Non-pigmented ciliary epithelial cell (primary cell): ENCODE measurements at regions not wholly inside any gene's neighbourhood (a gene's known extent, or its start where the extent isn't known, plus 50 kb on each side); places are given as distances from the start of the nearest gene placed in this dataset.

Experiments
- DNase-seq: peaks from one replicate; pipeline ENCODE4 v3.0.0-alpha.2; 2010; ENCODE audit warnings: low read depth

DNA sequence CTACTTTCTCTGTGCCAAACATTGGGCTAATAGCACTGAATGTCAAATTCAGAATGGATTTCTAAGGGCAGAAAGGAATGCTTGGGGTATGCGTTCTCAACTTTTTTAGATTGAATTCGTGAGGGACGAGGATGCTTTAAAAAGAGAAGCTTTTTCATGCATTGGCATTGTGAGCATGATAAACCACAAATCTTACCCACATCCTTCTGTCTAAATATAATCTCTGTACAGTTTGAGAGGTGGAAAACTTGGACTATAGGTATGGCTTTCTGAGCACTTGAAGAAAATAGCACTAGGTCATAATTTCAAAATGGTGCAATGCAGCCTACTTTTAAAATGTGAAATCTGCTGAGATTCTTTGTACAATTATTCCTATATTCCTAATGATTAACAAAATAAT, 71.4 kb upstream of the HHIP start:
- DNase-seq: no peak

DNA sequence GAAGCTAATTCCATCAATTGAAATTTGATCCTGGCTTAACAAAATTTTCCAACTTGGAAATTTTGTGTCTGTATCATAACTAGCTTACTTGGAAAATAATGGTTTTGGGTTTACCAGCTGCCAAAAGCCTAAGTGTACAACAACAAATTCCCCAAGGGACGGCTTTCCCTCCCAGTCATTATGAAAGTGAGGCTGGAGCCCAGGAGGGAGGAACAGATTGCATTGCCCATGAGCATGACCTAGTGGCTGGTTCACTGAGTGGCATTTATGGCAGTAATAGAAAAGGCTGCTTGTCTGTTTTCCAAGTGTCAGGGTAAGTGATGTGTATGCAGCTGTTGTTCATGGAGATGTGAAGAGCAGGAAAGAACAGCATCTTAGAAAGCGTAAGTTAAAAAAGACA, 70.8 kb upstream of the HHIP start:
- DNase-seq: no peak

DNA sequence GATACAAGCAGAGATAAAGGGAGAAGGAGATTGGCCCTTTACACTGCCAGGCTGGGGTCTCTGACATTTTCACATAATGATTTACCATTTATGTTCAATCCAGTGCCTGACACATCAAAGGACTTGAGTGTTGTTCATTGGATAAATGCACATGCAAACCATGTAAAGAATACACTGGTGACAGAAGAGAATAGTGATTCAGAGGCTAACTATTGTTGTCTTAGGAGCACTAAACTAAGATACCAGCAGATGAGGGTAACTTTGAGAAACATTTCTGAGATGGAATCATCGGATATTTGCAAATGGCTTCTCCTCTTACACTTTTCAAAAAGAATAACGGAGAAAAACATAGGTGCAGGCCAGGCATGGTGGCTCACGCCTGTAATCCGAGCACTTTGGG, 67.3 kb upstream of the HHIP start:
- DNase-seq: no peak

DNA sequence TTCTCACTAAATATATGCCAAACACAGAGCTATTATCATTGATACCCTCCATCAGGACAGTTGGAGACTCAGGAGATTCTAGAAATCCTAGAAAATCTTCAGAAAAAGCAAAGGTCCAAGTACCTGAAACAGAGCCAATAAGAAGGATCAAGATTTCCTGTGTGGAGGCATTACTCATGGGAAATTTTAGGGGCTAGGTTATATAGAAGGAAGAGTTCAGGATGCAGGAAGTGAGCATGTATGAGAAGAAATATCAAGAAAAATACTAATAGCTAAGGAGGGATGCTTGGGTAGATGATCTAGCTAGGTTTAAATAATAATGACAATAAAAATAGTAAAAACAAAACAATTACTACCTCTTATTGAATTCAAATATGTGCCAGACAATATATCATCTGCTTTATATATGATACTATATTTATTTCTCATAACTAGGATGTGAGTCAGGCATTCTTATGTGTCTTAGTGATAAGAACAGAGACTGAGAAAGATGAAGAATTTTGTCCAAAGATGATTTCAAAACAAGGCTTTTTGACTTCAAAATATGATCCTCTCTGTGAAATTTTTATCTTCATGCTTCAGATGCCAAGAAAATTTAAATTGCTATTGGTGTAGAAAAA, 66.4 kb upstream of the HHIP start:
- no peak for DNase-seq

DNA sequence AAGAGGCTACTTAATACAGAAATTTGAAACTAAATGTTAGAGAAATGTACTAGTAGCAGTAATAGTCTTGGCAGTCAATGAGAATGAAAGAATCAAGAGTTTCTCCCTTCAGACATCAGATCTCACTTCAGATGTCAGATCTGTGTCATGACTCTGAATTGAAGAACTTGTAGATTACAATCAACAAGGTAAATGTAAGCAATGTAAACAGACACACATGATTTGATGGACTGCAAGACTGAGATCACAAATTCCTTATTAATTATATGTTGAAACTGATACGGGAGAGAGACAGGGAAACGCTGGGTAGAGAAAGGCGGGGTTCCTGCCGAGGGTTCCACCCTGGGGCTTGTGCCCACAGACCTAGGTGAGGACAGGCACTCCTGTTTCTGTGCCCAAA, 65.5 kb upstream of the HHIP start:
- DNase-seq: no peak

DNA sequence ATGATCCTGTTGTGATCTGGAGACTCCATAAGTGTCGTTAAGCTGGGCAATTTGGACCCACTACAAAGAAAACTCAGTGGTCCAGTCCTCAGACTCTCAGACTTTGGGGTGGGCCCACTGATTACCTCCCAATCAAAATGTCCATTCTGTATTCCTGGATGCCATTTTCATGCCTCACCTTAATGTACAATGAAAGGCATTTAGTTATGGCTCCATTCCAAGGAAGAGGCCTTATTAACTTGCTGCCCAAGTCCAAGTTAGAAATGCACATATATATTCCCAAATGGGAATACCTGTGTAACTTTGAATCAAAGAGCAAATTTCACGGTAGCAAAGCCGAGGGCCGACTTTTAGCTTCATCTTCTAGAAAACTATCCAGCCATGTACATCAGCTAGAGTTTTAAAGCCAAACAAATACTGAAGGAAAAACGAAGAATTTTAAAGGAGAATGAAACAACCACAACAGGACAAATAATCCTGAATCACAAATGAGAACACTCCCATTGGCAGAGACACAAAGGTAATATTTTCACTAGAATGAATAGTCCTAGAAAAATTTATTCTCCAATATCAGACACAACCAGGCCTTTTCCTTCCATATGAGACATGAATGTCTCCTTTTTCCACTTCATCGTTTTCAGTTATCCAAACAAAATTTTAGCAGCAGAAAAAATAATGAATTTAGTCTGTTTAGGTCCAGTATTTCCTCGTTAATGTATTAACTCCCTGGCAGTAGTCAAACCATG, 63.7 kb upstream of the HHIP start:
- DNase-seq: no peak

DNA sequence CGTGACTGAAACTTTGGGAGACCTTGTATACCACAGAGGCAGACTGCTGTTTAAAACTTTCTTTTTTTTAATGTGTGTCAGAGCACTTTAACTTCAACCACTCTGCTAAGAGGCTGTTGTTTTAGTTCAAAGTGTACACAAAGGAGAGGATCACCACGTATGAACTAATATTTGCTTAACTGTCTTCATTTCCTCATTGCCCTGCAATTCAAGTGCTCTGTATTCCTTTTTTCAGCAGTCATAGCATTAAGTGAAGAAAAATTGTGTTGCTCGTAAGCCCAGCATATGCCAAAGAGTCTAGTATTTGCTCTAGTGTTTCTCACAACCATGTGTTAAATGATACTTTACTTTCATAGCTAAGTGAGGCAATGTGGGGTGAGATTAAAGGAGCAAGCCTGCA, 63.0 kb upstream of the HHIP start:
- no peak for DNase-seq

DNA sequence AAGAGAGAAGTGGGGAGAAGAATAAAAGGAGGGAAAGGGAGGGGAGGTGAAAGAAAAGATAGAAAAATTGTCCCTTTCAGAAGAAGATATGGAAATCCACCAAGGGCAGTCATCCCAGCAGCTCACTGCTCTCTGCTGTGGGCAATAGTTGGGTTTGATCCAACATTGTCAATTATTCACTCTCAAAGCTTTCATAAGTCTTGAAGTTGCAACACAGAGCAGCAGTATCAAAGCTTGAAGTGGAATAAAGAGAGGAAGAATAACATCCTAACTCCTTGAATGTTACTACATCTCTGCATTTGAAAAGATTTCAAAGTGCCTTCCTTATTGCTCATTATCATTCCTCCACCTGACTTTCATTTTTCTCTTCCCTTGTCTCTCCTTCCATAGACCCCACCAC, 62.3 kb upstream of the HHIP start:
- DNase-seq: no peak

DNA sequence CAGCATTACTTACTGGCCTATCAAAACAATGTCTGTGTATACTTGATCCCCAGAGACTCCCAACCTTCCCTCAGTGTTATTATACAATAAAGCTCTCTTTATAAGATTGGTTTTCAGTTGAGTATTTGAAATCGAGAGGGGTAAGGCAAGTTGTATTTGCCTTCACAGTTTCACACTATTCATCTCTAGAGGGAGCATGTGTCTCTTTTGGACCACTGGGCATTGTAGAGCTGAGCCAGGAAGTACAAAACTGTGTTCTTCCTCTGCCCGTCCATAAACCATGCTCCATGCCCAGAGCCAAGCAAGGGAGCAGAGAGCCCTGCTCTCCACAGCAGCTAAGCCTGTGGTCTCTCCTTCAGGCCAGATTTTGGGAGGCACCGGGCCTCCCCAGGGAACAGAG, 61.5 kb upstream of the HHIP start:
- no peak for DNase-seq

DNA sequence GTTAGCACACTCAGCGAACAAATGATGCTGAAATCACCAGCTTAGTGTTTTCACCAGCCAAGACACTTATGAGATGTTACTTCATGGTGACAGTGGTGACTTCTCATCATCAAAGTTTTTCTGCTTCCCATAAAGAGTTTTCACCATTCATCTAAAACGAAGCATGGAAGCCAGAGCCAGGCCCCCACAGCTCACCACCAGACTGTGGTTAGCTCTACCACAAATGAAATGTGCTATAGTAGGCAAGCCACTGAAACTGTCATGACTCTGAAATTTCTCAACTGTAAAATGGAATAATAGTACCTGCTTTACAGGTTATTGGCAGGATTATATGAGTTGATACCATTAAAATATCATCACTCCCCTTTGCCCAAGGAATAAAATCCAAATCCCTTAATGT, 56.4 kb upstream of the HHIP start:
- no peak for DNase-seq

DNA sequence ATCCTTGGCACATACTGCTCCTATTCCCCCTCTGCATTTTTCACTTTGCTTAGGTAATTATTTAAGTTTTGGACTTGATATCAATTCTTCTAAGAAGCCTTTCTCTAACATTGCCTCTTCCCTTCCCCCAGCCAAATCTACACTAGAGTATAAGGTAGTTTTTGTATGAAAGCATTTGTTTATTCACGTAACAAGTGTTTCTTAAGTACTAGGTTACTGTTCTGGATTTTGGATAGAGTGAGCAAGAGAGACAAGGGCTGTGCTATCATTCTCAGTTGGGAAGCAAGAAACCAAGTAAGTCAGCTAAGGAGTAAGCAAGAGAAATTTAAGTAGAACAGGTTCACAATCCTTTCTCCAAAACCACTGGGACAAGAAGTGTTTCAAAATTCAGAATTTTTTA, 55.9 kb upstream of the HHIP start:
- DNase-seq: no peak

DNA sequence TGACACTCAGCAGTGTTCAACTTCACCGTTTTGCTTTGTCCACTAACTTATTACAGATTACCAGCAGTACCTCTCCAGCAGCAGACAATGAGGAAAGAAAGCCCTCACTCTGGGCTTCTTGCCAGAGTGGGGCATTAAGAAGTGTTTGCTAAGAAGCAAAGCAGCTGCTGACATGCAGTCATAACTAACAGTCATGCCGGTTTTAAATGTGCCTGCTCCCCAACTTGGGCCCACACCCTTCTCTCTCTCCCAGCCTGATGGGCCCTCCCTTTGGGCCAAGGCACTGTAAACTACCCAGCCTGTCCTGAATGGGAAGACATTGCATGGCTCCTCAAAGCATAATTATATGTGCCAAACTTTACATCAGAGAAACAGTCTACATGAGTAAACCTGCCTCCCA, 54.6 kb upstream of the HHIP start:
- DNase-seq: no peak

DNA sequence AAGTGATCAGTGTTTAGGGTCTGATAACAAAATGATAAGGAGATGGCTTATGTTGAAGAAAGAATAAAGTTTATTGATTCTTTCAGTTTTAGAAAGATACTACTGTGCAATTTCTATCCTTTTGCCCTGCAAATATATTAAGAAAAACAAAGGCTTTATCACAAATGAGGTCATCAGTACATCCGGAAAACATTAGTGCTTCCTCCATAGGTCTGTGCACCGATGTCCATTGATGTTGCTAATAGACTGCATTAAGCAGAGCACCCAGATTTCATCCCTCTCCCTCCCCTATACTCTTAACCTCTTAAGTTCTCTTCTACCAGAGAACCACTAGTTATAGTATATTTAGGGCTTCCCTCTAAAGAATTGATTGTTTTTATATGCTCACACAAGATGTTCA, 53.7 kb upstream of the HHIP start:
- no peak for DNase-seq

DNA sequence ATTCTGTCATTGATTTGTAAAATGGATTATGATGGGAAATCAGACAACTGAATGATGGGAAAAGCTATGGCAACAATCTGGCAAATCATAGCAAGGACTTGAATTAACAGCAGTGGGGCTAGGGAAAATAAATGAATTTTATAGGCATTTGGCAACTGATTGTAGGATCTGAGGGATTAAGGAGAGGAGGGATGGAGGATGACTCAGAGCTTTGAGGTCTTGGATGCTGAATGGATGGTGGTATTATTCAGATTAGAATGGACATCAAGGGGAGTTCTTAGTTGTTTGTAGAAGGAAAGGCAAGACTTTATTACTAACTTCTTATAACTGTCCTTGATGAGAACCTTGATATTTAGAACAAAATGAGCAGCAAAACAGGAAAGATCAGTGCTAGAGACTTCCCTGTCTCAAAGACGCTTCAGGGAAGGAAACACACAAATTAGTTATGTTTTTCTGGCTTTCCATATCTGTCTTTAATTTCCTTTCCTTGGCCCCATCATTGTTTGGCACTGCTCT, 51.4 kb upstream of the HHIP start:
- no peak for DNase-seq

DNA sequence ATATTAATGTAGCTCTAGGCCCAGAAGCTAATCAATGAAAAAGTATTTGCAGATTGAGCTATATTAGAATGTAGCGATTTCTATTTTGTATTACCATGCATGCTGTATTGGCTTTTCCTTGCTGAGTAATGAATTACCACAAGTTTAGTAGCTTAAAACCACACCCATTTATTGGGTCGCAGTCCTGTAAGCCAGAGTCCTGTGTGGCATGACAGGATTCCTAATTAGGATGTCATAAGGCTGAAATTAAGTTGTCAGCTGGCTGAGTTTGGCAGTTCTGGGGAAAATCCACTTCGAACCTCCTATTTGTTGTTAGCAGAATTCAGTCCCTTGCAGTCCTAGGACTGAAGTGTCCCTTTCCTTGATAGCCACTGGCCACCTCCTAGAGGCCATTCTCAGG, 50.3 kb upstream of the HHIP start:
- DNase-seq: no peak
